ENCODE measurements at regions not wholly inside any gene's neighbourhood (a gene's known extent, or its start where the extent isn't known, plus 50 kb on each side); places are given as distances from the start of the nearest gene placed in this dataset.

DNA sequence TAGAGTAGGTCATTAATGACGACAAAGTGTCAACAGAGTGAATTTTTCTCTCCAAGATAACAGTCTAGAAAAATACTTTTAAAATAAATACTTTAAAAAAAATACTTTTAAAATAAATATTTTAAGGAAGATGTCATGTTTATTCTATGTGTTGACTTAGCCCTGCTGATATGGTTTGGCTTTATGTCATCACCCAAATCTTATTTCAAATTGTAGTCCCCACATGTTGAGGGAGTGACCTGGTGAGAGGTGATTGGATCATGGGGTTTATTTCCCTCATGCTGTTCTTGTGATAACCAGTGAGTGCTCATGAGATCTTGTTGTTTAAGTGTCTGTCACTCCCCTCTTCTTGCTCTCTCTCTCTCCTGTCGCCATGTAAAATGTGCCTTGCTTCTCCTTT, 754.9 kb upstream of the SLIT2 start:
- ChIA-PET POLR2A (no interaction called here), CTCF (no interaction called here)
- Histone ChIP-seq H3K4me1 (ENCODE audit: control insufficient read depth, insufficient read depth, low read length) (no peaks in the 10 kb centered on the region), H3K4me3 (ENCODE audit: low read depth in 2 of 2, low read length in 2 of 2) (no peak overlapping the region), H3K36me3 (ENCODE audit: control insufficient read depth, insufficient read depth, low read length) (no peaks in the 10 kb centered on the region), H3K9me3 (ENCODE audit: control insufficient read depth, insufficient read depth, low read depth, low read length) (no peaks in the 10 kb centered on the region), H3K27ac (ENCODE audit: low read length) (no peak overlapping the region), H3K27me3 (ENCODE audit: control insufficient read depth, insufficient read depth, low read length) (no peaks in the 10 kb centered on the region)
- ATAC-seq: no peak
- TF ChIP-seq SIN3A (IDR thresholded peaks at IDR 0.05; ENCODE audit: borderline replicate concordance, insufficient read depth, low read depth, low read length): no peak
- TF ChIP-seq, protein P1, sequence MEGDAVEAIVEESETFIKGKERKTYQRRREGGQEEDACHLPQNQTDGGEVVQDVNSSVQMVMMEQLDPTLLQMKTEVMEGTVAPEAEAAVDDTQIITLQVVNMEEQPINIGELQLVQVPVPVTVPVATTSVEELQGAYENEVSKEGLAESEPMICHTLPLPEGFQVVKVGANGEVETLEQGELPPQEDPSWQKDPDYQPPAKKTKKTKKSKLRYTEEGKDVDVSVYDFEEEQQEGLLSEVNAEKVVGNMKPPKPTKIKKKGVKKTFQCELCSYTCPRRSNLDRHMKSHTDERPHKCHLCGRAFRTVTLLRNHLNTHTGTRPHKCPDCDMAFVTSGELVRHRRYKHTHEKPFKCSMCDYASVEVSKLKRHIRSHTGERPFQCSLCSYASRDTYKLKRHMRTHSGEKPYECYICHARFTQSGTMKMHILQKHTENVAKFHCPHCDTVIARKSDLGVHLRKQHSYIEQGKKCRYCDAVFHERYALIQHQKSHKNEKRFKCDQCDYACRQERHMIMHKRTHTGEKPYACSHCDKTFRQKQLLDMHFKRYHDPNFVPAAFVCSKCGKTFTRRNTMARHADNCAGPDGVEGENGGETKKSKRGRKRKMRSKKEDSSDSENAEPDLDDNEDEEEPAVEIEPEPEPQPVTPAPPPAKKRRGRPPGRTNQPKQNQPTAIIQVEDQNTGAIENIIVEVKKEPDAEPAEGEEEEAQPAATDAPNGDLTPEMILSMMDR (IDR thresholded peaks at IDR 0.05): no peak
- DNase-seq (ENCODE audit: low read depth, low spot score): no peak
- no TSS peak for BruUV-seq (replicated peaks)
- intact Hi-C loops (cut with micrococcal nuclease; ENCODE audit: unreplicated experiment) (no loop called here), in situ Hi-C loops (cut with HindIII; ENCODE audit: low pct_unique_long_range_greater_than_20kb, low sequenced_read_pairs) (no loop called here)

DNA sequence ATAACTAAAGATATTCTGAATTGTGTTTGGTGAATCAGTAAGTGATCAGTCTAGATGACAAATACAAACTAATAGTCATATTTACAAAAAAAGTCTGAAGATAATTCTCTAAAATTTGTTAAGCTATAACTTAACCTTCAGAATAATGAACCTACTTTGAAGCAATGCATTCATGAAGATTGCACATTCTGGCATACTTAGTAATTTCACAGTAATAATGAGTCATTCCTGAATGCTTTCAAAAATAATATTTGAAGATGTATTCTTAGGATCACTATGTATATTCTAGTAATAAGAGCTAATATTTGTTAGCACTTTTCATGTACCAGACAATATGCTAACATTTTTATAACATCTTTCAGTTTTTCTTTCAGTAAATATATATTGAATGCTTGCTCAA, 756.7 kb upstream of the SLIT2 start:
- in situ Hi-C loops (cut with HindIII; ENCODE audit: low pct_unique_long_range_greater_than_20kb, low sequenced_read_pairs): no loop called here
- POLR2A ChIA-PET: no interaction called here

More for the DNA sequence above, 756.7 kb upstream of the SLIT2 start:
- BruUV-seq (replicated peaks): no TSS peak
- H3K27me3 ChIP-seq (ENCODE audit: control insufficient read depth, insufficient read depth, low read length): no peaks in the 10 kb centered on the region
- TF ChIP-seq, protein P1 (IDR thresholded peaks at IDR 0.05): no peak
- TF ChIP-seq POLR2AphosphoS5 (IDR thresholded peaks at IDR 0.05; ENCODE audit: low read depth, low read length) (no peak), SIN3A (IDR thresholded peaks at IDR 0.05; ENCODE audit: borderline replicate concordance, insufficient read depth, low read depth, low read length) (no peak), TCF7L2 (IDR thresholded peaks at IDR 0.05; ENCODE audit: low read depth, low read length) (no peak)
- TF ChIP-seq, protein P2, sequence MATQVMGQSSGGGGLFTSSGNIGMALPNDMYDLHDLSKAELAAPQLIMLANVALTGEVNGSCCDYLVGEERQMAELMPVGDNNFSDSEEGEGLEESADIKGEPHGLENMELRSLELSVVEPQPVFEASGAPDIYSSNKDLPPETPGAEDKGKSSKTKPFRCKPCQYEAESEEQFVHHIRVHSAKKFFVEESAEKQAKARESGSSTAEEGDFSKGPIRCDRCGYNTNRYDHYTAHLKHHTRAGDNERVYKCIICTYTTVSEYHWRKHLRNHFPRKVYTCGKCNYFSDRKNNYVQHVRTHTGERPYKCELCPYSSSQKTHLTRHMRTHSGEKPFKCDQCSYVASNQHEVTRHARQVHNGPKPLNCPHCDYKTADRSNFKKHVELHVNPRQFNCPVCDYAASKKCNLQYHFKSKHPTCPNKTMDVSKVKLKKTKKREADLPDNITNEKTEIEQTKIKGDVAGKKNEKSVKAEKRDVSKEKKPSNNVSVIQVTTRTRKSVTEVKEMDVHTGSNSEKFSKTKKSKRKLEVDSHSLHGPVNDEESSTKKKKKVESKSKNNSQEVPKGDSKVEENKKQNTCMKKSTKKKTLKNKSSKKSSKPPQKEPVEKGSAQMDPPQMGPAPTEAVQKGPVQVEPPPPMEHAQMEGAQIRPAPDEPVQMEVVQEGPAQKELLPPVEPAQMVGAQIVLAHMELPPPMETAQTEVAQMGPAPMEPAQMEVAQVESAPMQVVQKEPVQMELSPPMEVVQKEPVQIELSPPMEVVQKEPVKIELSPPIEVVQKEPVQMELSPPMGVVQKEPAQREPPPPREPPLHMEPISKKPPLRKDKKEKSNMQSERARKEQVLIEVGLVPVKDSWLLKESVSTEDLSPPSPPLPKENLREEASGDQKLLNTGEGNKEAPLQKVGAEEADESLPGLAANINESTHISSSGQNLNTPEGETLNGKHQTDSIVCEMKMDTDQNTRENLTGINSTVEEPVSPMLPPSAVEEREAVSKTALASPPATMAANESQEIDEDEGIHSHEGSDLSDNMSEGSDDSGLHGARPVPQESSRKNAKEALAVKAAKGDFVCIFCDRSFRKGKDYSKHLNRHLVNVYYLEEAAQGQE (IDR thresholded peaks at IDR 0.05; ENCODE audit: insufficient read depth in 1 of 2, low read depth in 2 of 2, low read length in 1 of 2): no peak
- no peak for ATAC-seq
- no peaks in the 10 kb centered on the region for H3K36me3 ChIP-seq (ENCODE audit: control insufficient read depth, insufficient read depth, low read length)
- CTCF ChIA-PET: no interaction called here
- intact Hi-C loops (cut with micrococcal nuclease; ENCODE audit: unreplicated experiment): no loop called here
- no peaks in the 10 kb centered on the region for H3K9me3 ChIP-seq (ENCODE audit: control insufficient read depth, insufficient read depth, low read depth, low read length)
- H3K27ac ChIP-seq (ENCODE audit: low read length): no peak overlapping the region
- H3K4me1 ChIP-seq (ENCODE audit: control insufficient read depth, insufficient read depth, low read length): no peaks in the 10 kb centered on the region
- no peak for DNase-seq (ENCODE audit: low read depth, low spot score)
- no peak overlapping the region for H3K4me3 ChIP-seq (ENCODE audit: low read depth in 2 of 2, low read length in 2 of 2)

Data from Panc1 (cell line).